C4-2B (cell line): ENCODE measurements at regions not wholly inside any gene's neighbourhood (a gene's known extent, or its start where the extent isn't known, plus 50 kb on each side); places are given as distances from the start of the nearest gene placed in this dataset.

Experiments used
- CTCF ChIP-seq: fragments of 450-650 bp; conservative IDR thresholded peaks from 2 replicates; pipeline ENCODE4 v1.5.1; 2017; ENCODE audit warnings: mild to moderate bottlenecking
- ZFX ChIP-seq: fragments of 450-650 bp; IDR thresholded peaks from 2 replicates; pipeline ENCODE4 v1.6.1; 2017

GRCh38 chr6:115582386-115582785, 478.3 kb downstream of the FRK start:
- TF ChIP-seq CTCF (no peak), ZFX (no peak)
